ENCODE measurements at regions not wholly inside any gene's neighbourhood (a gene's known extent, or its start where the extent isn't known, plus 50 kb on each side); places are given as distances from the start of the nearest gene placed in this dataset.
A peak's percentile ranks its signal among the peaks of the same experiment; 100 is the strongest.

GRCh38 chr2:64311191-64311910, 142.6 kb upstream of the LGALSL start:
- peaks cover 0 to 24% (median 0%) of the 10 kb centered on the region in 3 donors for H3K4me1 ChIP-seq
- no peak overlapping the region for H3K4me3 ChIP-seq
- no peaks in the 10 kb centered on the region for H3K9me3 ChIP-seq
- H3K27me3 ChIP-seq, result no peaks in the 10 kb centered on the region
- TF ChIP-seq, protein P1, sequence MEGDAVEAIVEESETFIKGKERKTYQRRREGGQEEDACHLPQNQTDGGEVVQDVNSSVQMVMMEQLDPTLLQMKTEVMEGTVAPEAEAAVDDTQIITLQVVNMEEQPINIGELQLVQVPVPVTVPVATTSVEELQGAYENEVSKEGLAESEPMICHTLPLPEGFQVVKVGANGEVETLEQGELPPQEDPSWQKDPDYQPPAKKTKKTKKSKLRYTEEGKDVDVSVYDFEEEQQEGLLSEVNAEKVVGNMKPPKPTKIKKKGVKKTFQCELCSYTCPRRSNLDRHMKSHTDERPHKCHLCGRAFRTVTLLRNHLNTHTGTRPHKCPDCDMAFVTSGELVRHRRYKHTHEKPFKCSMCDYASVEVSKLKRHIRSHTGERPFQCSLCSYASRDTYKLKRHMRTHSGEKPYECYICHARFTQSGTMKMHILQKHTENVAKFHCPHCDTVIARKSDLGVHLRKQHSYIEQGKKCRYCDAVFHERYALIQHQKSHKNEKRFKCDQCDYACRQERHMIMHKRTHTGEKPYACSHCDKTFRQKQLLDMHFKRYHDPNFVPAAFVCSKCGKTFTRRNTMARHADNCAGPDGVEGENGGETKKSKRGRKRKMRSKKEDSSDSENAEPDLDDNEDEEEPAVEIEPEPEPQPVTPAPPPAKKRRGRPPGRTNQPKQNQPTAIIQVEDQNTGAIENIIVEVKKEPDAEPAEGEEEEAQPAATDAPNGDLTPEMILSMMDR (IDR thresholded peaks at IDR 0.05), result no peak
- no peak for TF ChIP-seq POLR2A (IDR thresholded peaks at IDR 0.05)
- TF ChIP-seq EP300 (IDR thresholded peaks at IDR 0.05), result no peak
- TF ChIP-seq POLR2AphosphoS5 (IDR thresholded peaks at IDR 0.05), result no peak
- H3K27ac ChIP-seq, result peak overlapping the region in 2 of 4 donors; percentile 52 to 64
- H3K36me3 ChIP-seq, result no peaks in the 10 kb centered on the region
- ATAC-seq, result no peak
- WGBS, 2 donors (ENCODE audit: low coverage in 1 of 2), result 92 to 97% methylated on average over 8 to 9 of the region's 17 CpGs

DNA sequence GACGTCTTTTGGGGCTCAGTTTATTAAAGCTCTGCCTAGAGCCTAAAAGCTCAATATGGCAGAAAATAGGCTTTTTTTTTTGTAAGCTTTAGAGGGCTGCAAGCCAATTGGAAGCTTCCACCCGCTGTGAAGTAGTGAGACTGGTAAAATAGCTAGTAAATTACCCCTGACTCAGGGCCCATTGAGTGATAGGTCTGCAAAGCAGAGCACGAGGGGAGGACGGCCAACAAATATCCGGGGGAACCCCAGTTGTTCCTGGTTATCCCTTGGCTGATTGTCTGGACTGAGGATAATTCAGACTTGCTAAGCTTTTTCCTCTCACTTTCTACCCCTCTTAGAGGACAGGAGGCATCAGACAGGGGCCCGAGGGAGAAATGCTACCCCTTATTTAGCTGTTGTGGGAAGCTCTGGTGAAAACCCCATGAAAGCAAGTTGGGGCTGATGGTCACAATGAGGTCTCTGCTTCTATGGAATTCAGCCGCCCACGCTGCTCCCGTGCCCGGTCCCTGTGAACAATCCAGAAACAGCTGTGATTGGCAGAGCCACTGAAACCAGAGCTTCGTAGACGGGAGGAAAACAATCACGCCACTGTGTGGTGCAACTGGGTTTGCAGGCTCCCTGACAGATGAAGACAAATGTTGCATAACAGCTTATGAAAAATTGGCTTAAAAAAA, 141.9 kb upstream of the LGALSL start:
- Histone ChIP-seq H3K4me1 (peaks cover 0 to 24% (median 0%) of the 10 kb centered on the region in 3 donors), H3K27ac (peak overlapping the region in 2 of 4 donors; percentile 52 to 64), H3K36me3 (no peaks in the 10 kb centered on the region), H3K27me3 (no peaks in the 10 kb centered on the region), H3K4me3 (no peak overlapping the region), H3K9me3 (no peaks in the 10 kb centered on the region)
- WGBS, 2 donors (ENCODE audit: low coverage in 1 of 2), result 27 to 48% methylated on average over 7 to 8 of the region's 13 CpGs
- peak; percentile 89 for ATAC-seq
- TF ChIP-seq, protein P1 (IDR thresholded peaks at IDR 0.05), result peak in 3 of 4 experiments; percentile 45 to 61 (median 58)
- TF ChIP-seq POLR2A (IDR thresholded peaks at IDR 0.05), result no peak

- H3K27ac ChIP-seq, result peak overlapping the region in 2 of 4 donors; percentile 52 to 64
- H3K4me1 ChIP-seq, result peaks cover 0 to 24% (median 0%) of the 10 kb centered on the region in 3 donors
- H3K9me3 ChIP-seq, result no peaks in the 10 kb centered on the region
- no peak overlapping the region for H3K4me3 ChIP-seq
- TF ChIP-seq POLR2AphosphoS5 (IDR thresholded peaks at IDR 0.05), result no peak
- TF ChIP-seq POLR2A (IDR thresholded peaks at IDR 0.05), result no peak
- TF ChIP-seq, protein P1 (IDR thresholded peaks at IDR 0.05), result no peak
- no peak for TF ChIP-seq EP300 (IDR thresholded peaks at IDR 0.05)
- no peak for ATAC-seq
- no peaks in the 10 kb centered on the region for H3K27me3 ChIP-seq
- 36 to 66% methylated on average over 4 to 9 of the region's 13 CpGs for WGBS, 2 donors (ENCODE audit: low coverage in 1 of 2)
- H3K36me3 ChIP-seq, result no peaks in the 10 kb centered on the region
Measured at GRCh38 chr2:64312622-64313397, 141.2 kb upstream of the LGALSL start.

DNA sequence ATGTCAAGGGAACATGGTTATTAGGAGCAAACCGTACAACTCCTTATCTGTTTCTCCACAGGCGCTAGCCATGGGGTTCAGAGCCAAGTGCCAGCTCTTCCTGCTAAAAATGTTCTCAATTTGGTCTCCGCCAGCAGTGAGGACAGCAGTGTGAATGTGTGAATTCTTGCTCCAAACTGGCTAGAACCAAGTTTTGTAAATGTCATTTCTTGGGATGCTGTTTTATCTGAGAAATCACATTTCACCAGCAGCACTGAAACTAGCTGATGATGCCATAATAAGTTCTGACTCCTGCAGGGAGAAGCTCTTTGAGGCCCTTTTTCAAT, 140.6 kb upstream of the LGALSL start:
- Histone ChIP-seq H3K4me1 (peaks cover 0 to 24% (median 0%) of the 10 kb centered on the region in 3 donors), H3K27me3 (no peaks in the 10 kb centered on the region), H3K36me3 (no peaks in the 10 kb centered on the region), H3K9me3 (no peaks in the 10 kb centered on the region), H3K27ac (no peak overlapping the region), H3K4me3 (no peak overlapping the region)
- WGBS, 2 donors (ENCODE audit: low coverage in 1 of 2), result 28 to 63% methylated on average over 2 to 3 of the region's 3 CpGs
- TF ChIP-seq POLR2AphosphoS5 (IDR thresholded peaks at IDR 0.05) (no peak), POLR2A (IDR thresholded peaks at IDR 0.05) (no peak), EP300 (IDR thresholded peaks at IDR 0.05) (no peak)
- TF ChIP-seq, protein P1 (IDR thresholded peaks at IDR 0.05), result no peak
- no peak for ATAC-seq

Measured in gastroesophageal sphincter (tissue), 4 donors.